ENCODE measurements at regions not wholly inside any gene's neighbourhood (a gene's known extent, or its start where the extent isn't known, plus 50 kb on each side); places are given as distances from the start of the nearest gene placed in this dataset.

DNA sequence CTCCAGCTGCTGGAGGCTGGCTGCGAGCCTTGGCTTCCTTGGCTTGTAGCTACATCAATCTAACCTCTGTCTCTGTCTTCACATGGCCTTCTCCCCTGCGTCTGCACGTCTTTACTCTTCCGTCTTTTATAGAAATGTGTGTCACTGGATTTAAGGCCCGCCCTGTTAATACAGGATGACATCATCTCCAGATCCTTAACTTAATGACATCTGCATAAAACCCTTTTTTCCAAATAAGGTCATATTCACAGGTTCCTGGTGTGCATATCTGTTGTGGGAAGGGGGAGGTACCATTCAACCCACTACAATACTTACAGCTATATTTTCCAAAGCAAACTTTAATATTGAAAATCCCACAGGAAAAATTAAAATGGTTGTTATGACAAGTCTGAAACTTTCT, 165.3 kb upstream of the FOXD3 start:
- H3K4me1 ChIP-seq = no peaks in the 10 kb centered on the region
- no peak overlapping the region for H3K4me3 ChIP-seq
- TF ChIP-seq, protein P1, sequence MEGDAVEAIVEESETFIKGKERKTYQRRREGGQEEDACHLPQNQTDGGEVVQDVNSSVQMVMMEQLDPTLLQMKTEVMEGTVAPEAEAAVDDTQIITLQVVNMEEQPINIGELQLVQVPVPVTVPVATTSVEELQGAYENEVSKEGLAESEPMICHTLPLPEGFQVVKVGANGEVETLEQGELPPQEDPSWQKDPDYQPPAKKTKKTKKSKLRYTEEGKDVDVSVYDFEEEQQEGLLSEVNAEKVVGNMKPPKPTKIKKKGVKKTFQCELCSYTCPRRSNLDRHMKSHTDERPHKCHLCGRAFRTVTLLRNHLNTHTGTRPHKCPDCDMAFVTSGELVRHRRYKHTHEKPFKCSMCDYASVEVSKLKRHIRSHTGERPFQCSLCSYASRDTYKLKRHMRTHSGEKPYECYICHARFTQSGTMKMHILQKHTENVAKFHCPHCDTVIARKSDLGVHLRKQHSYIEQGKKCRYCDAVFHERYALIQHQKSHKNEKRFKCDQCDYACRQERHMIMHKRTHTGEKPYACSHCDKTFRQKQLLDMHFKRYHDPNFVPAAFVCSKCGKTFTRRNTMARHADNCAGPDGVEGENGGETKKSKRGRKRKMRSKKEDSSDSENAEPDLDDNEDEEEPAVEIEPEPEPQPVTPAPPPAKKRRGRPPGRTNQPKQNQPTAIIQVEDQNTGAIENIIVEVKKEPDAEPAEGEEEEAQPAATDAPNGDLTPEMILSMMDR (IDR thresholded peaks at IDR 0.05) = no peak
- DNase-seq (no peak), ATAC-seq (no peak)
- no peaks in the 10 kb centered on the region for H3K36me3 ChIP-seq
- no peaks in the 10 kb centered on the region for H3K9me3 ChIP-seq
- H3K27me3 ChIP-seq = peaks cover 0 to 5% of the 10 kb centered on the region in 2 donors
- intact Hi-C loops (cut with DNase I) = no loop called here
- no peak overlapping the region for H3K27ac ChIP-seq

DNA sequence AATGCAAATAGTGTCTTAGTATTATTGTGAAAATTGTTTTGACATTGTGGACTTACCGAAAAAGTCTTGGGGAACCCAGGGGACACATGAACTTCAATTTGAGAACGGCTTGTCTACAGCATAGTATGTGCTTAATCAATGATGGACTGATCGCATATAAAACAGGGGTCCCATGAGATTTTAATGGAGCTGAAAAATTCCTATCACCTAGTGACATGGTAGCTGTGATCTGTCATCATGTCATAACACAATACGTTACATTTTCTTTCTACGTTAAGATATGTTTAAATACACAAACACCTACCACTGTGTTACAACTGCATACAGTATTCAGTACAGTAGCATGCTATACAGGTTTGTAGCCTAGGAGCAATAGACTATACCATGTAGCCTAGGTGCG, 153.3 kb upstream of the FOXD3 start:
- intact Hi-C loops (cut with DNase I) = no loop called here
- ATAC-seq (no peak), DNase-seq (no peak)
- H3K4me3 ChIP-seq = no peak overlapping the region
- H3K9me3 ChIP-seq = no peaks in the 10 kb centered on the region
- H3K27me3 ChIP-seq = peaks cover 0 to 4% of the 10 kb centered on the region in 2 donors
- TF ChIP-seq, protein P1 (IDR thresholded peaks at IDR 0.05) = no peak
- no peaks in the 10 kb centered on the region for H3K4me1 ChIP-seq
- H3K36me3 ChIP-seq = no peaks in the 10 kb centered on the region
- no peak overlapping the region for H3K27ac ChIP-seq

DNA sequence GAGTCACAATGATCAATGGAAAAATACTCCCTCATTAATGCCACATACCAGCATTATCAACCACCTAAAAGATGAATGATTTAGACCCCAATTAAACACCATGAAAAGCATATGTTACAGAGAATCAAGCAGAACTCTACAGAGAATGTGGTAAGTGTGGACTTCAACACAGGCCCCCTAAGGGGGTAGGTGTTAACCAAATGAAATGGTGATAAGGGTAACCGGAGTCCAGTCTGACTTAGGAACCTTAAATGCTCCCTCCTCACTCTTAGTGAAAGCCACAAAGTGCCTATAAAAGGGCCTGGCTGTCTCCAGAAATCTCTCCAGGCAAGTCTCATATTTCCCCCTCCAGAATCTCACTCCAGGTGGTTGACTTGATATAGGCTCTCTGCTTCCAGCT, 149.2 kb upstream of the FOXD3 start:
- Histone ChIP-seq H3K9me3 (peaks cover 0 to 2% of the 10 kb centered on the region in 2 donors), H3K27me3 (no peaks in the 10 kb centered on the region), H3K4me3 (no peak overlapping the region), H3K27ac (no peak overlapping the region), H3K36me3 (no peaks in the 10 kb centered on the region), H3K4me1 (no peaks in the 10 kb centered on the region)
- ATAC-seq (no peak), DNase-seq (no peak)
- TF ChIP-seq, protein P1 (IDR thresholded peaks at IDR 0.05) = no peak
- intact Hi-C loops (cut with DNase I) = no loop called here

DNA sequence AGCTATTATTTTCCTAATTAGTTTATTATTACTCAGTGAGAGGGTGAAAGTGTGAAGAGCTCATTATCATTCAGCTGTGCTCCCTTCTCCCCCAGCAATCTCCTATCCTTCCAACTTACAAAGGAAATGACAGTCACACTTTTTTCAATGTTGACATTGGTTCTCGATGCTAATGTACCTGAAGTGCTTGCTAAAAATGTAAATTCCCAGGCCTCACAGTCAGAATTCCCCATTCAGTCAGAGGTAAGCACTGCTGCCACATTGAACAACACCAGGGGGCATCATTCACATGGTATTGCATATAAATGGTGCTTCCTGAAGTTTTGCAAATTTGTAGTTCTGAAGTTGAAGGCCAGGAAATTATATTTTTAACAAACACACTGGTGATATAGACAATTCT, 132.7 kb upstream of the FOXD3 start:
- Histone ChIP-seq H3K36me3 (no peaks in the 10 kb centered on the region), H3K4me3 (no peak overlapping the region)
- no peak for ATAC-seq

DNA sequence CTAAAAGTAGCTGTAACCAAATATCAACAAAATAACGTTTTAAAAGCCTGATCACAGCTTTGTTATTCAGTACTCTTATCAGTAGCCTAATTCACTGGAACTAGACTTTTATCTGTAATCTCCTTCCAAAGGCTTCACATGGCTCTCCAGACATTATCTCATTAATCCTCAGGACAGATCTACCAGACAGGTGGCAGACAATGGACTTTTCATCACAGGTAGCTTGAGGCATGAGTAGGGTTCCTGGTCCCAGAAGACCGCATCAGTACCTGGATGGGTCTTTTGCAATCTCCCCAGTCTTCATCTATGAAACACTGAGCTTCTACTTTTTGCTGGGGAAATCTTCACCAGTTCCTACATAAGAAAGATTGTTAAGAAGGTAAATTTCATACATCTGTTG, 132.2 kb upstream of the FOXD3 start:
- H3K27me3 ChIP-seq = no peaks in the 10 kb centered on the region
- TF ChIP-seq, protein P1 (IDR thresholded peaks at IDR 0.05) = no peak
- H3K4me3 ChIP-seq = no peak overlapping the region
- no peaks in the 10 kb centered on the region for H3K4me1 ChIP-seq
- no peak for DNase-seq
- no peak for ATAC-seq
- intact Hi-C loops (cut with DNase I) = no loop called here
- no peaks in the 10 kb centered on the region for H3K36me3 ChIP-seq
- no peaks in the 10 kb centered on the region for H3K9me3 ChIP-seq
- H3K27ac ChIP-seq = no peak overlapping the region

More for the DNA sequence above, 132.7 kb upstream of the FOXD3 start:
- intact Hi-C loops (cut with DNase I) = no loop called here
- Histone ChIP-seq H3K27me3 (no peaks in the 10 kb centered on the region), H3K4me1 (no peaks in the 10 kb centered on the region), H3K27ac (no peak overlapping the region), H3K9me3 (no peaks in the 10 kb centered on the region)
- no peak for DNase-seq
- TF ChIP-seq, protein P1 (IDR thresholded peaks at IDR 0.05) = no peak

All from left lung (tissue), 4 donors.